Ishikawa (cell line): ENCODE measurements at regions not wholly inside any gene's neighbourhood (a gene's known extent, or its start where the extent isn't known, plus 50 kb on each side); places are given as distances from the start of the nearest gene placed in this dataset.

ENCODE experiments used
- CEBPB ChIP-seq: IDR thresholded peaks from 2 replicates; pipeline ENCODE4 v1.6.1; 2012
- EP300 ChIP-seq: IDR thresholded peaks from 2 replicates; pipeline ENCODE4 v1.6.1; 2012; ENCODE audit warnings: borderline replicate concordance
- FOXM1 ChIP-seq: IDR thresholded peaks from 2 replicates; pipeline ENCODE4 v1.6.1; 2012; ENCODE audit warnings: low read depth, borderline replicate concordance
- RAD21 ChIP-seq: IDR thresholded peaks from 2 replicates; pipeline ENCODE4 v1.6.1; 2012; ENCODE audit warnings: low read depth
- REST ChIP-seq: IDR thresholded peaks from 2 replicates; pipeline ENCODE4 v1.6.1; 2012; ENCODE audit warnings: low read depth, mild to moderate bottlenecking
- TAF1 ChIP-seq: IDR thresholded peaks from 2 replicates; pipeline ENCODE4 v1.6.1; 2012; ENCODE audit warnings: low read depth, mild to moderate bottlenecking
- TEAD4 ChIP-seq: IDR thresholded peaks from 2 replicates; pipeline ENCODE4 v1.6.1; 2012
- YY1 ChIP-seq: IDR thresholded peaks from 2 replicates; pipeline ENCODE4 v1.6.1; 2012; ENCODE audit warnings: low read depth

- TF ChIP-seq REST = no peak
- no peak for TF ChIP-seq TEAD4
- no peak for TF ChIP-seq EP300
- no peak for TF ChIP-seq RAD21
- TF ChIP-seq TAF1 = no peak
- no peak for TF ChIP-seq CEBPB
- no peak for TF ChIP-seq FOXM1
- TF ChIP-seq YY1 = no peak
These were observed 108.6 kb upstream of the COL1A2 start for GRCh38 chr7:94286111-94286510.
